ENCODE measurements at regions not wholly inside any gene's neighbourhood (a gene's known extent, or its start where the extent isn't known, plus 50 kb on each side); places are given as distances from the start of the nearest gene placed in this dataset.

GRCh38 chr18:30093376-30093775, 949.2 kb downstream of the DSC3 start:
- TF ChIP-seq CTCF (IDR thresholded peaks at IDR 0.05) = no peak
- H3K9me3 Mint-ChIP-seq = peaks cover 3% of the 10 kb centered on the region
- no peak for DNase-seq
- no peak overlapping the region for H3K27ac Mint-ChIP-seq
- no peaks in the 10 kb centered on the region for H3K4me1 Mint-ChIP-seq
- ChIA-PET POLR2A (no interaction called here), CTCF (no interaction called here)
- no peak for ATAC-seq (ENCODE audit: low read depth)
- no peak overlapping the region for H3K4me3 Mint-ChIP-seq
- no peaks in the 10 kb centered on the region for H3K36me3 Mint-ChIP-seq (ENCODE audit: low read depth)
- intact Hi-C loops (cut with micrococcal nuclease) = no loop called here
- H3K27me3 Mint-ChIP-seq = no peaks in the 10 kb centered on the region

- no peaks in the 10 kb centered on the region for H3K36me3 Mint-ChIP-seq (ENCODE audit: low read depth)
- H3K4me1 Mint-ChIP-seq = no peaks in the 10 kb centered on the region
- H3K9me3 Mint-ChIP-seq = peaks cover 3% of the 10 kb centered on the region
- DNase-seq (no peak), ATAC-seq (ENCODE audit: low read depth) (no peak)
- ChIA-PET POLR2A (no interaction called here), CTCF (no interaction called here)
- no peak overlapping the region for H3K4me3 Mint-ChIP-seq
- intact Hi-C loops (cut with micrococcal nuclease) = no loop called here
- H3K27me3 Mint-ChIP-seq = no peaks in the 10 kb centered on the region
- no peak overlapping the region for H3K27ac Mint-ChIP-seq
- TF ChIP-seq CTCF (IDR thresholded peaks at IDR 0.05) = no peak
These were observed 954.1 kb downstream of the DSC3 start for GRCh38 chr18:30088238-30089015.

GRCh38 chr18:30086351-30086750, 956.2 kb downstream of the DSC3 start:
- H3K27me3 Mint-ChIP-seq = no peaks in the 10 kb centered on the region
- no peaks in the 10 kb centered on the region for H3K36me3 Mint-ChIP-seq (ENCODE audit: low read depth)
- POLR2A ChIA-PET = no interaction called here
- H3K9me3 Mint-ChIP-seq = peaks cover 6% of the 10 kb centered on the region
- H3K4me1 Mint-ChIP-seq = no peaks in the 10 kb centered on the region
- no peak for TF ChIP-seq CTCF (IDR thresholded peaks at IDR 0.05)
- ATAC-seq (ENCODE audit: low read depth) (no peak), DNase-seq (no peak)
- H3K27ac Mint-ChIP-seq = no peak overlapping the region
- CTCF ChIA-PET = no interaction called here
- H3K4me3 Mint-ChIP-seq = no peak overlapping the region
- intact Hi-C loops (cut with micrococcal nuclease) = no loop called here

- ChIA-PET CTCF (no interaction called here), POLR2A (no interaction called here)
- Mint-ChIP-seq H3K36me3 (ENCODE audit: low read depth) (no peaks in the 10 kb centered on the region), H3K27ac (no peak overlapping the region), H3K9me3 (peaks cover 20% of the 10 kb centered on the region), H3K4me3 (no peak overlapping the region), H3K4me1 (no peaks in the 10 kb centered on the region), H3K27me3 (no peaks in the 10 kb centered on the region)
- intact Hi-C loops (cut with micrococcal nuclease) = no loop called here
- ATAC-seq (ENCODE audit: low read depth) (no peak), DNase-seq (no peak)
- TF ChIP-seq CTCF (IDR thresholded peaks at IDR 0.05) = no peak
These were observed 961.4 kb downstream of the DSC3 start for GRCh38 chr18:30081122-30081521.

GRCh38 chr18:30072609-30073385, 969.7 kb downstream of the DSC3 start:
- H3K9me3 Mint-ChIP-seq = peaks cover 20% of the 10 kb centered on the region
- intact Hi-C loops (cut with micrococcal nuclease) = no loop called here
- POLR2A ChIA-PET = no interaction called here

More at GRCh38 chr18:30072609-30073385, 969.7 kb downstream of the DSC3 start:
- ATAC-seq (ENCODE audit: low read depth) (no peak), DNase-seq (no peak)
- Mint-ChIP-seq H3K27me3 (no peaks in the 10 kb centered on the region), H3K27ac (no peak overlapping the region), H3K36me3 (ENCODE audit: low read depth) (no peaks in the 10 kb centered on the region), H3K4me3 (no peak overlapping the region), H3K4me1 (no peaks in the 10 kb centered on the region)
- CTCF ChIA-PET = no interaction called here
- TF ChIP-seq CTCF (IDR thresholded peaks at IDR 0.05) = no peak
